GM19351 (cell line): ENCODE measurements at regions not wholly inside any gene's neighbourhood (a gene's known extent, or its start where the extent isn't known, plus 50 kb on each side); places are given as distances from the start of the nearest gene placed in this dataset.

Source experiments
- ATAC-seq: cut with Tn5 transposase; IDR thresholded peaks from one replicate; pipeline ENCODE4 v1.9.1; 2021; ENCODE audit warnings: mild to moderate bottlenecking, moderate library complexity; ENCODE audit not compliant: unreplicated experiment

GRCh38 chr10:124231168-124232155 is 138.1 kb upstream of the CHST15 start:
- ATAC-seq: peak; percentile 58

DNA sequence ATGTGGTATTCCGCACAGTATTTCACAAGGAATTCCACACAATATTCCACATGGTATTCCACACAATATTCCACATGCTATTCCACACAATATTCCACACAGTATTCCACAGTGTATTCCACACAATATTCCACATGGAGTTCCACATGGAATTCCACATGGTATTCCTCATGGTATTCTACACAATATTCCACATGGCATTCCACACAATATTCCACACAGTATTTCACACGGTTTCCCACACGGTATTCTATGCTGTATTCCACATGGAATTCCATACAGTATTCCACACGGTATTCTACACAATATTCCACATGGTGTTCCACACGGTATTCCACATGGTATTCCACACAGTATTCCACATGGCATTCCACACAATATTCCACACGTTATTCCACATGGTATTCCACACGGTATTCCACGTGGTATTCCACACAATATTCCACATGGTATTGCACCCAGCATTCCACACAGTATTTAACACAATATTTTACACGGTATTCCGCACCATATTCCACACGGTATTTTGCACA is 137.3 kb upstream of the CHST15 start:
- ATAC-seq: no peak

DNA sequence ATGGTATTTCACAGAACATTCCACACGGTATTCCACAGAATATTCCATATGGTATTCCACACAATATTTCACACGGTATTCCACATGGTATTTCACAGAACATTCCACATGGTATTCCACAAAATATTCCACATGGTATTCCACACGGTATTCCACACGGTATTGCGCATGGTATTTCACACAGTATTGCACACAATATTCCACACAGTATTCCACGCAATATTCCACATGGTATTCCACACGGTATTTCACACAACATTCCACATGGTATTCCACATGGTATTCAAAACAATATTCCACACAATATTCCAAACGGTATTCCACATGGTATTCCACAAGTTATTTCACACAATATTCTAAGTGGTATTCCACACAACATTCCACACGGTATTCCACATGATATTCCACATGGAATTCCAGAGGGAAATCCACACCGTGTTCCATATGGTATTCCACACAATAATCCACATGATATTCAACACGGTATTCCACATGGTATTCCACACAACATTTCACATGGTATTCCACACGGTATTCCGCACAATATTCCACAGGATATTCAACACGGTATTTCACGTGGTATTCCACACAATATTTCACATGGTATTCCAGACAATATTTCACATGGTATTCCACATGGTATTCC is 136.7 kb upstream of the CHST15 start:
- ATAC-seq: no peak

- no peak for ATAC-seq
Measured at GRCh38 chr10:124229201-124229988, 136.0 kb upstream of the CHST15 start.

DNA sequence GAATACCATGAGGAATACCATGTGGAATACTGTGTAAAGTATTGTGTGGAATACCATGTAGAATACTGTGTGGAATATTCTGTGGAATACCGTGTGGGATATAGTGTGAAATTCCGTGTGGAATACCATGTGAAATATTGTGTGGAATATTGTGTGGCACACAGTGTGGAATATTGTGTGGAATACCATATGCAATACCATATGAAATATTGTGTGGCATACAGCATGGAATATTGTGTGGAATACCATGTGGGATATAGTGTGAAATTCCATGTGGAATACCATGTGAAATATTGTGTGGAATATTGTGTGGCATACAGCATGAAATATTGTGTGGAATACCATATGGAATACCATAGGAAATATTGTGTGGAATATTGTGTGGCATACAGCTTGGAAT is 135.1 kb upstream of the CHST15 start:
- no peak for ATAC-seq

DNA sequence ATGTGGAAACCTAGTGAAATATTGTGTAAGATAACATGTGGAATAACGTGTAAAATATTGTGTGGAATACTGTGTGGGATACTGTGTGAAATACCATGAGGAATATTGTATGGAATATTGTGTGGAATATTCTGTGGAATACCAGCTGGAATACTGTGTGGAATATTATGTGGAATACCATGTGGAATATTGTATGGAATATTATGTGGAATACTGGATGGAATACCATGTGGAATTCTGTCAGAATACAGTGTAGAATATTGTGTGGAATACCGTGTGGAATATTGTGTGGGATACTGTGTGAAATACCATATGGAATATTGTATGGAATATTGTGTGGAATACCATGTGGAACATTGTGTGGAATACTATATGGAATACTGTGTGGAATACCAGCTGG is 134.6 kb upstream of the CHST15 start:
- no peak for ATAC-seq

DNA sequence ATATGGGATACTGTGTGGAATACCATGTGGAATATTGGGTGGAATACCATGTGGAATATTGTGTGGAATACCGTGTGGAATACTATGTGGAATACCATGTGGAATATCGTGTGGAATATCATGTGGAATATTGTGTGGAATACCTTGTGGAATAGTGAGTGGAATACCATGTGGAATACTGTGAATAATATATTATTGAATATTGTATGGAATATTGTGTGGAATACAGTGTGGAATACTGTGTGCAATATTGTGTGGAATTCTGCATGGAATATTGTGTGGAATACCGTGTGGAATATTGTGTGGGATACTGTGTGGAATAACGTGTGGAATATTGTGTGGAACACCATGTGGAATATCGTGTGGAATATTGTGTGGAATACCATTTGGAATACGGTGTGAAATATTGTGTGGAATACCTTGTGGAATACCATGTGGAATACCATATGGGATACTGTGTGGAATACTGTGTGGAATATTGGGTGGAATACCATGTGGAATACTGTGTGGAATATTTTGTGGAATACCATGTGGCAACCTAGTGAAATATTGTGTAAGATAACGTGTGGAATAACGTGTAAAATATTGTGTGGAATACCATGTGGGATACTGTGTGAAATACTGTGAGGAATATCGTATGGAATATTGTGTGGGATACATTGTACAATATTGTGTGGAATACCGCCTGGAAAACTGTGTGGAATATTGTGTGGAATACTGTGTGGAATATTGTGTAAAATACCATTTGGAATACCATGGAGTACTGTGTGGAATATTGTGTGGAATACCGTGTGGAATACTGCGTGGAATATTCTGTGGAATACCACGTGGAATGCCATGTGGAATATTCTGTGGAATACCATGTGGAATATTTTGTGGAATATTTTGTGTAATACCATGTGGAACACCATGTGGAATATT is 133.9 kb upstream of the CHST15 start:
- no peak for ATAC-seq

DNA sequence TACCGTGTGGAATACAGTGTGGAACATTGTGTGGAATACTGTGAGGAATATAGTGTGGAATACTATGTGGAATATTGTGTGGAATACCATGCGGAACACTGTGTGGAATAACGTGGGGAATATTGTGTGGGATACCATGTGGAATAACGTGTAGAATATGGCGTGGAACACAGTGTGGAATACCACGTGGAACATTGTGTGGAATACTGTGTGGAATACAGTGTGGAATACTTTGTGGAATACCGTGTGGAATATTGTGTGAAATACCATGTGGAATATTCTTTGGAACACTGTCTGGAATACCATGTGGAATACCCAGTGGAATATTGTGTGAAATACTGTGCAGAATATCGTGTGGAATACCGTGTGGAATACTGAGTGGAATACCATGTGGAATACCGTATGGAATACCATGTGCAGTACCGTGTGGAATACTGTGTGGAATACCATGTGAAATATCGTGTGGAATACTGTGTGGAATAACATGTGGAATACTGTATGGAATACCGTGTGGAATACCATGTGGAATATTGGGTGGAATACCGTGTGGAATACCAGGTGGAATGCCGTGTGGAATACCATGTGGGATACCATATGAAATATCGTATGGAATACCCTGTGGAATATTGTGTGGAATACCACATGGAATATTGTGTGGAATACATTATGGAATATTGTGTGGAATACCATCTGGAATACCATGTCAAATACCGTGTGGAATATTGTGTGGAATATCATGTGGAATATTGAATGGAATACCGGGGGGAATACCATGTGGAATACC is 133.1 kb upstream of the CHST15 start:
- no peak for ATAC-seq

GRCh38 chr10:124225467-124226270 is 132.3 kb upstream of the CHST15 start:
- ATAC-seq: no peak

GRCh38 chr10:124225029-124225466 is 131.7 kb upstream of the CHST15 start:
- ATAC-seq: no peak

- no peak for ATAC-seq
Measured at GRCh38 chr10:124224331-124225028, 131.1 kb upstream of the CHST15 start.

DNA sequence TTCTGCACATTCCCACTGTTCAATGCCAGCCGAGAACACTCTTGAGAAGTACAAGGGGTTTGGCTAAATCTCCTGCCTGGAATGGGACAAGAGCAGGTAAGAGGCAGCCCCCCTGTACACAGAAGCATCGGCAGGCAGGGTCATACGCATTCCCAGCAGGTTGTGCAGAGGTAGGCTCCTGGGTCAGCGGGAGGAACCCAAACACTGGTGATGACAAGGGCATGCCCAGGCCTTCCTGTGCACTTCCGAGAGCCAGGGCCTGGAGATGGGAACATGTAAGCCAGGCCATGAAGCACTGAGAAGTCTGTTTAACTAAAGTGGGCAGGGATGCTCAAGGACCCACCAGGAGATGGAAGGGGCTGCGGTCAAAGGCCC is 130.3 kb upstream of the CHST15 start:
- no peak for ATAC-seq

GRCh38 chr10:124222988-124223710 is 129.8 kb upstream of the CHST15 start:
- no peak for ATAC-seq

DNA sequence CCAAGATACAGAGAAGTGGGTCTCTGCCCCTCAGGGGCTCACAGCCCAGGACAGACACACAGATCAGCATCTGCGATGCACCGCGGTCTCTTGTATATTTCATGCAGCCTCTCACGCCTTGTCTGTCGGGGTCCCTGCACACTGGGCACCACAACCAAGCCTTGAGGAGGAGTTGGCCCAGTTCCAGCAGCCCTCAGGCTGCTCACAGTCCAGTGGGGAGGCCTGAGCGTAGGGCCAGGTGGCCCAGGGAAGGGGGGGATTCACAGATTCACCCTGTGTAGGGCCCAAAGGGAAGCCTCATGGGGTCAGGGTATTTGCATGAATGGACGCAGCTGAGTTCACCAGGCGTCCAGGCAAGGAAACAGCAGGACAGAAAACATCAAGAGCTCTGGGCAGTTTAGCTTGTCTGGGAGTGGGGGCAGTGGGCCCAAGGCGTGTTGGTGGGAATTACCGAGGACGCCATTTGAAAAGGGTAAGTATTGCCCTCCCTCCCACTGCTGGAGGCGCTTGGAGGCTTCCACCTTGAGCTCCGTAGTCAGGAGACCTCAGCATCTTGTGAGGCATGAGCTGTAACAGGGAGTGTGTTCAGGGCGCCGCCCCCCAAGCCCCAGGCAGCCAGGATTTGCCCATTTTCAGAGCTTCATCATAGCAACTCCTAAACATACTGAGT is 129.1 kb upstream of the CHST15 start:
- ATAC-seq: no peak

- ATAC-seq: peak; percentile 70
Measured at GRCh38 chr10:124221356-124222317, 128.2 kb upstream of the CHST15 start.

DNA sequence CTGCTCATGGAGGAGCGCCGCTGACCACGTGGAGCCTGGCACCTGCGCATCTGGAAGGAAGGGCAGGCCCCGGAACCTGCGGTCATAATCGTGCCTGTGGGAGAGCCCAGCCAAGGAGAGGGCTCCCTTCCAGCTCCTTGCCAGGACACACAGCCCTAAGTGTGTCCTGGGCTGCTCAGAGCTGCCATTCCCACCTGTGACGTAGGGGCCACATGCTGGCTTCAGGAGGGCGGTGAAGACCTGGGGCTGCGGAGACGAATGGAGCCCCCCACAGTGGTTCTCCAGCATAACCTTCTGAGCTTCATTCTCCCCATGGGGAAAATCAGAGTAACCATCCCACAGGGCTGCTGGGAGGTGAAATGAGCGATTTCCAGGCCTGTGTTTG is 127.6 kb upstream of the CHST15 start:
- ATAC-seq: no peak
